Suppressor macrophage treated with lipopolysaccharide for 1 hour (primary cell): ENCODE measurements at regions not wholly inside any gene's neighbourhood (a gene's known extent, or its start where the extent isn't known, plus 50 kb on each side); places are given as distances from the start of the nearest gene placed in this dataset.
"Not testable (repeated sequence)": the region's sequence is repeated elsewhere in the genome, so short reads cannot be mapped to it uniquely, and the experiment has no call there.

Experiments used
- DNase-seq, 3 donors: peaks; one replicate each; pipeline ENCODE4 v3.0.0-alpha.2; 2020 to 2022

GRCh38 chr5:2066373-2066772, 183.6 kb upstream of the IRX4 start:
- DNase-seq = no peak

GRCh38 chr5:2063380-2063779, 180.7 kb upstream of the IRX4 start:
- not testable (repeated sequence) for DNase-seq

GRCh38 chr5:2052687-2053086, 170.0 kb upstream of the IRX4 start:
- DNase-seq = no peak

- no peak for DNase-seq
Observed at GRCh38 chr5:2049876-2050275, 167.2 kb upstream of the IRX4 start.

GRCh38 chr5:2048664-2049063, 165.9 kb upstream of the IRX4 start:
- no peak for DNase-seq

GRCh38 chr5:2047341-2047927, 164.7 kb upstream of the IRX4 start:
- DNase-seq = no peak

GRCh38 chr5:2044041-2044440, 161.3 kb upstream of the IRX4 start:
- DNase-seq = no peak

GRCh38 chr5:2039180-2039531, 156.4 kb upstream of the IRX4 start:
- no peak for DNase-seq

- peak; percentile 71 to 89 (median 82) for DNase-seq
Observed at GRCh38 chr5:2038321-2039179, 155.8 kb upstream of the IRX4 start.

GRCh38 chr5:2036885-2037284, 154.2 kb upstream of the IRX4 start:
- DNase-seq = no peak

- no peak for DNase-seq
Observed at GRCh38 chr5:2032432-2032831, 149.7 kb upstream of the IRX4 start.

GRCh38 chr5:2031581-2031980, 148.9 kb upstream of the IRX4 start:
- no peak for DNase-seq

GRCh38 chr5:2030131-2030530, 147.4 kb upstream of the IRX4 start:
- no peak for DNase-seq

- DNase-seq = no peak
Observed at GRCh38 chr5:2029206-2029605, 146.5 kb upstream of the IRX4 start.

- DNase-seq = no peak
Observed at GRCh38 chr5:2027790-2028189, 145.1 kb upstream of the IRX4 start.

- no peak for DNase-seq
Observed at GRCh38 chr5:2024986-2025721, 142.4 kb upstream of the IRX4 start.

GRCh38 chr5:2023196-2023595, 140.5 kb upstream of the IRX4 start:
- no peak for DNase-seq

GRCh38 chr5:2022436-2022835, 139.7 kb upstream of the IRX4 start:
- no peak for DNase-seq

- no peak for DNase-seq
Observed at GRCh38 chr5:2021484-2022176, 138.9 kb upstream of the IRX4 start.

GRCh38 chr5:2020730-2021129, 138.0 kb upstream of the IRX4 start:
- DNase-seq = no peak

GRCh38 chr5:2019716-2020115, 137.0 kb upstream of the IRX4 start:
- DNase-seq = no peak

- DNase-seq = no peak
Observed at GRCh38 chr5:2018390-2018724, 135.6 kb upstream of the IRX4 start.
